GM12878 (cell line): ENCODE measurements at regions not wholly inside any gene's neighbourhood (a gene's known extent, or its start where the extent isn't known, plus 50 kb on each side); places are given as distances from the start of the nearest gene placed in this dataset.

ENCODE experiments used
- SMC3 ChIP-seq: IDR thresholded peaks from 2 replicates; pipeline ENCODE4 v1.6.1; 2011; ENCODE audit warnings: low read length, improper control_type of control experiment, borderline replicate concordance
- TF ChIP-seq, protein P1 (sequence below), 3 experiments: IDR thresholded peaks in 2 of 3; conservative IDR thresholded peaks in 1 of 3; 2 replicates each; pipeline ENCODE4 v1.5.1; 2011; ENCODE audit warnings: low read depth in 3 of 3, low read length in 3 of 3, mild to moderate bottlenecking in 3 of 3, control low read depth in 2 of 3, moderate library complexity in 2 of 3, inconsistent platforms in 1 of 3, mixed read lengths in 1 of 3; ENCODE audit not compliant: control insufficient read depth in 2 of 3, insufficient read depth in 1 of 3; ENCODE audit errors: extremely low read depth in 1 of 3

DNA sequence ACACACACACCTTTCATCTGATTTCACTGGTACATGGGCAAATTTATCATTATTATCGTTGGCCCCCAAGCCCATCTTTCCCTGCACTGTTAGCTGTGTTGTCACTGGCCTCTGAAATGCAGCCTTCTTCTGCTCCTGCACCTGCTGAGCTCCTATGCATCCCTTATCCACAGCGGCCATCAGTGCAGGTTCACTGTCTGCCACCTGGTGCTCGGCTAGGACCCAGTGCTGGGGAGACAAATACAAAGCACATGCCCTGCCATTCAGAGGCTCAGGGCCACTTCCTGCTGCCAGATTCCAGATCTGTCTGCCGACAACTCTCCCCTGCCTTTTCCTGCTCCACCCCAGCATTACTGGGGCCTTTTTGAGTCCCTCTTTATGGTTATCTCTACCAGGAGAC, 1205.4 kb downstream of the TBC1D22A start:
- TF ChIP-seq SMC3, result no peak
- TF ChIP-seq, protein P1, sequence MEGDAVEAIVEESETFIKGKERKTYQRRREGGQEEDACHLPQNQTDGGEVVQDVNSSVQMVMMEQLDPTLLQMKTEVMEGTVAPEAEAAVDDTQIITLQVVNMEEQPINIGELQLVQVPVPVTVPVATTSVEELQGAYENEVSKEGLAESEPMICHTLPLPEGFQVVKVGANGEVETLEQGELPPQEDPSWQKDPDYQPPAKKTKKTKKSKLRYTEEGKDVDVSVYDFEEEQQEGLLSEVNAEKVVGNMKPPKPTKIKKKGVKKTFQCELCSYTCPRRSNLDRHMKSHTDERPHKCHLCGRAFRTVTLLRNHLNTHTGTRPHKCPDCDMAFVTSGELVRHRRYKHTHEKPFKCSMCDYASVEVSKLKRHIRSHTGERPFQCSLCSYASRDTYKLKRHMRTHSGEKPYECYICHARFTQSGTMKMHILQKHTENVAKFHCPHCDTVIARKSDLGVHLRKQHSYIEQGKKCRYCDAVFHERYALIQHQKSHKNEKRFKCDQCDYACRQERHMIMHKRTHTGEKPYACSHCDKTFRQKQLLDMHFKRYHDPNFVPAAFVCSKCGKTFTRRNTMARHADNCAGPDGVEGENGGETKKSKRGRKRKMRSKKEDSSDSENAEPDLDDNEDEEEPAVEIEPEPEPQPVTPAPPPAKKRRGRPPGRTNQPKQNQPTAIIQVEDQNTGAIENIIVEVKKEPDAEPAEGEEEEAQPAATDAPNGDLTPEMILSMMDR (IDR thresholded peaks at IDR 0.05 in 2 of 3, conservative IDR thresholded peaks at IDR 0.05 in 1 of 3; ENCODE audit: control insufficient read depth in 2 of 3, extremely low read depth in 1 of 3, insufficient read depth in 1 of 3, low read depth in 3 of 3, low read length in 3 of 3), result no peak
